B cell (primary cell): ENCODE measurements at regions not wholly inside any gene's neighbourhood (a gene's known extent, or its start where the extent isn't known, plus 50 kb on each side); places are given as distances from the start of the nearest gene placed in this dataset.

Experiments used
- ATAC-seq: fragments of 200-7000 bp; cut with Tn5 transposase; one replicate; pipeline ENCODE4 v1.10.0; 2021; ENCODE audit warnings: low read depth, mild to moderate bottlenecking, moderate number of reproducible peaks, moderate library complexity
- CTCF ChIA-PET: fragments of 350-600 bp; sonication (Branson Sonifier 250); formaldehyde crosslinking; loops from one replicate; lab custom pipeline; 2021; ENCODE audit warnings: antibody characterized with exemption, inconsistent platforms; lab: Charles Lee
- POLR2A ChIA-PET: fragments of 350-600 bp; sonication (Branson Sonifier 250); formaldehyde crosslinking; loops from one replicate; lab custom pipeline; 2021; ENCODE audit warnings: antibody characterized with exemption; lab: Charles Lee
- DNase-seq: peaks from one replicate; pipeline ENCODE4 v3.0.0; 2013
- H2AFZ ChIP-seq: 2 replicates; pipeline ENCODE4 v1.6.1; 2012; ENCODE audit warnings: mild to moderate bottlenecking, low read depth, low read length; ENCODE audit not compliant: insufficient read depth, poor library complexity, severe bottlenecking
- H3K27ac ChIP-seq, 2 donors: 1 replicate in 1 of 2; 2 replicates in 1 of 2; pipeline ENCODE4 v1.5.1; 2012 to 2013; ENCODE audit warnings: low read length in 2 of 2, mild to moderate bottlenecking in 2 of 2, moderate library complexity in 1 of 2
- H3K27me3 ChIP-seq, 4 experiments: fragments of 200-600 bp in 1 of 4; sonication (generic) in 1 of 4; replicated peaks in 1 of 4; 1 replicate in 2 of 4; 2 replicates in 2 of 4; pipeline versions ENCODE4 v1.6.1 to v1.7.0; 2013 to 2016; ENCODE audit warnings: low read length in 3 of 4, mild to moderate bottlenecking in 2 of 4, mixed read lengths in 1 of 4, moderate library complexity in 1 of 4; ENCODE audit not compliant: insufficient read depth in 4 of 4, control insufficient read depth in 3 of 4; ENCODE audit errors: control extremely low read depth in 1 of 4
- H3K36me3 ChIP-seq, 2 experiments: replicated peaks in 1 of 2; 1 replicate in 1 of 2; 2 replicates in 1 of 2; pipeline versions ENCODE4 v1.6.1 to v1.7.1; 2013; ENCODE audit warnings: low read length in 1 of 2; ENCODE audit not compliant: insufficient read depth in 2 of 2, control insufficient read depth in 1 of 2; ENCODE audit errors: control extremely low read depth in 1 of 2, extremely low read depth in 1 of 2
- H3K4me1 ChIP-seq, 2 donors: fragments of 200-600 bp in 1 of 2; sonication (generic) in 1 of 2; 1 replicate in 1 of 2; 2 replicates in 1 of 2; pipeline versions ENCODE4 v1.5.1 to v1.6.1; 2013 to 2017; ENCODE audit warnings: low read length in 2 of 2; ENCODE audit not compliant: control insufficient read depth in 2 of 2, insufficient read depth in 2 of 2
- H3K4me2 ChIP-seq: replicated peaks from 2 replicates; pipeline ENCODE3; 2012; ENCODE audit warnings: mild to moderate bottlenecking, low read depth, low read length; ENCODE audit not compliant: poor library complexity, severe bottlenecking
- H3K4me3 ChIP-seq, 5 experiments: fragments of 200-600 bp in 1 of 5; sonication (generic) in 1 of 5; 1 replicate in 3 of 5; 2 replicates in 2 of 5; pipeline versions ENCODE4 v1.5.1 to v1.7.0; 2011 to 2016; ENCODE audit warnings: low read length in 4 of 5, mild to moderate bottlenecking in 4 of 5, low read depth in 2 of 5, control low read depth in 1 of 5, moderate library complexity in 1 of 5; ENCODE audit not compliant: insufficient read depth in 1 of 5; ENCODE audit errors: control extremely low read depth in 1 of 5, extremely low read depth in 1 of 5
- H3K79me2 ChIP-seq: fragments of 200-600 bp; sonication (generic); one replicate; pipeline ENCODE4 v1.6.0; 2016; ENCODE audit warnings: low read length; ENCODE audit not compliant: control insufficient read depth, insufficient read depth
- H3K9ac ChIP-seq: fragments of 200-600 bp; sonication (generic); 2 replicates; pipeline ENCODE4 v1.6.1; 2017; ENCODE audit warnings: mild to moderate bottlenecking, low read length, moderate library complexity
- H3K9me3 ChIP-seq, 3 donors: one replicate each; pipeline versions ENCODE4 v1.6.1 to v1.7.1; 2013; ENCODE audit warnings: low read length in 2 of 3; ENCODE audit not compliant: control insufficient read depth in 2 of 3, insufficient read depth in 1 of 3; ENCODE audit errors: control extremely low read depth in 1 of 3
- H4K20me1 ChIP-seq: 2 replicates; pipeline ENCODE4 v1.6.0; 2012; ENCODE audit warnings: mild to moderate bottlenecking, low read length; ENCODE audit not compliant: insufficient read depth, control insufficient read depth, poor library complexity, severe bottlenecking
- H3K27ac Mint-ChIP-seq: one replicate; pipeline ENCODE4 v1.8.0; 2021; ENCODE audit warnings: mixed read lengths
- H3K27me3 Mint-ChIP-seq: one replicate; pipeline ENCODE4 v1.8.0; 2021; ENCODE audit warnings: mixed read lengths
- H3K4me1 Mint-ChIP-seq: one replicate; pipeline ENCODE4 v1.8.0; 2021; ENCODE audit warnings: mixed read lengths
- H3K4me3 Mint-ChIP-seq: one replicate; pipeline ENCODE4 v1.8.0; 2021; ENCODE audit warnings: mixed read lengths
- H3K9me3 Mint-ChIP-seq: one replicate; pipeline ENCODE4 v1.8.0; 2022; ENCODE audit warnings: mixed read lengths; ENCODE audit not compliant: insufficient read depth
- CTCF ChIP-seq: fragments of 200-600 bp; IDR thresholded peaks from one replicate; pipeline ENCODE4 v1.8.0; 2022; ENCODE audit warnings: antibody characterized with exemption, mild to moderate bottlenecking
- EZH2 ChIP-seq: IDR thresholded peaks from 2 replicates; pipeline ENCODE4 v1.6.1; 2012; ENCODE audit warnings: borderline replicate concordance, low read depth, mild to moderate bottlenecking, moderate library complexity, low read length; ENCODE audit not compliant: insufficient read depth, poor library complexity, severe bottlenecking
- WGBS: methylation state at CpG from one replicate; pipeline ENCODE4 v1.1.5; 2013; ENCODE audit warnings: missing lambda C conversion rate; ENCODE audit not compliant: insufficient coverage; 5-methylcytosine and 5-hydroxymethylcytosine counted together
- intact Hi-C: fragments of 100-400 bp; cut with micrococcal nuclease; formaldehyde crosslinking; loops from one replicate; pipeline ENCODE4 v1.10.0; 2022

GRCh38 chr17:22511431-22511830, 819.1 kb downstream of the KCNJ18 start:
- Mint-ChIP-seq H3K4me1 (no peaks in the 10 kb centered on the region), H3K27ac (no peak overlapping the region)
- WGBS = no CpG with 5 or more reads among the region's 1 CpG

GRCh38 chr17:22512057-22512456, 819.7 kb downstream of the KCNJ18 start:
- intact Hi-C loops = no loop called here

More at GRCh38 chr17:22511431-22511830, 819.1 kb downstream of the KCNJ18 start:
- no peak for DNase-seq
- Histone ChIP-seq H3K4me3 (no peak overlapping the region), H3K9ac (no peak overlapping the region), H2AFZ (no peak overlapping the region), H3K27ac (no peak overlapping the region), H3K79me2 (no peaks in the 10 kb centered on the region), H4K20me1 (no peaks in the 10 kb centered on the region), H3K4me2 (no peak overlapping the region), H3K36me3 (no peaks in the 10 kb centered on the region), H3K9me3 (peaks cover 0 to 39% (median 0%) of the 10 kb centered on the region in 3 donors), H3K4me1 (no peaks in the 10 kb centered on the region), H3K27me3 (no peaks in the 10 kb centered on the region)
- TF ChIP-seq EZH2 (no peak), CTCF (no peak)
- Mint-ChIP-seq H3K27me3 (no peaks in the 10 kb centered on the region), H3K9me3 (peaks cover 3% of the 10 kb centered on the region), H3K4me3 (no peak overlapping the region)
- intact Hi-C loops = no loop called here
- ChIA-PET POLR2A (no interaction called here), CTCF (no interaction called here)
- ATAC-seq = no peak

More at GRCh38 chr17:22512057-22512456, 819.7 kb downstream of the KCNJ18 start:
- ATAC-seq (no peak), DNase-seq (no peak)
- peaks cover 4% of the 10 kb centered on the region for H3K9me3 Mint-ChIP-seq
- no peaks in the 10 kb centered on the region for H4K20me1 ChIP-seq
- peaks cover 0 to 39% (median 0%) of the 10 kb centered on the region in 3 donors for H3K9me3 ChIP-seq
- H3K79me2 ChIP-seq = no peaks in the 10 kb centered on the region
- WGBS = 62% methylated on average over 3 of the region's 3 CpGs
- H3K27me3 Mint-ChIP-seq = no peaks in the 10 kb centered on the region
- no peak overlapping the region for H3K27ac Mint-ChIP-seq
- H3K4me1 ChIP-seq = no peaks in the 10 kb centered on the region
- CTCF ChIA-PET = no interaction called here
- no peak overlapping the region for H3K4me3 ChIP-seq
- no peak for TF ChIP-seq EZH2
- TF ChIP-seq CTCF = no peak
- H3K4me2 ChIP-seq = no peak overlapping the region
- POLR2A ChIA-PET = no interaction called here
- no peak overlapping the region for H3K4me3 Mint-ChIP-seq
- H3K27me3 ChIP-seq = no peaks in the 10 kb centered on the region
- no peak overlapping the region for H2AFZ ChIP-seq
- no peaks in the 10 kb centered on the region for H3K36me3 ChIP-seq
- no peak overlapping the region for H3K9ac ChIP-seq
- H3K27ac ChIP-seq = no peak overlapping the region
- H3K4me1 Mint-ChIP-seq = no peaks in the 10 kb centered on the region
